ENCODE measurements at regions not wholly inside any gene's neighbourhood (a gene's known extent, or its start where the extent isn't known, plus 50 kb on each side); places are given as distances from the start of the nearest gene placed in this dataset.

DNA sequence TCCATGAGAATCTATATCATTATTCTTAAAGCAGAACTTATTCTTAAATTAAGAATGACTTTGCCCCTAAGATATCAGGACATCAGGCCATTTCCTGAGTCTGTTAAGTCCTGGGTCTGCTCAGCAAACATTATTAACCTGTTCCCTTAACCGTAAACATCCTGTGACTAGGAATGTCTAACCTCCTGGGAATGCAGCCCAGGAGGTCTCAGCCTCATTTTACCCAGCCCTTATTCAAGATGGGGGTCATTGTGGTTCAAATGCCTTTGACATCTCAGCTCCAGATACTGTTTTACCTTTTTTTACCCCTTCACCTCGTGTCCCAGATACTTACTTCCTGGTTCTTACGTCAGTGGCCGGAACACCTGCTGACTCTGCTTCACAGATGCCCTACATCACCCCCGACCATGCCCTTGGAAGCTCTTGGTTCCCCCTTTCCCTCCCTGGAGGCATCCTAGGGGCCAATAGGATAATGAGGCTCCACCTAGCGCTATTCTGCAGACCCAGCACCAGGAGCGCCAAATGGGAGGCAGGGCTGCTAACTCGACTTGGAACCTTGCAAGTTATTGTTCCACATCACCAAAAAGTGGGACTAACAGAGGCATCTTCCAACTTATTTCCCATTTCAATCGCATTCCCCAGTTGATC lies 182.5 kb downstream of the MED10 start:
- no peak for DNase-seq (ENCODE audit: low read depth in 3 of 3)

DNA sequence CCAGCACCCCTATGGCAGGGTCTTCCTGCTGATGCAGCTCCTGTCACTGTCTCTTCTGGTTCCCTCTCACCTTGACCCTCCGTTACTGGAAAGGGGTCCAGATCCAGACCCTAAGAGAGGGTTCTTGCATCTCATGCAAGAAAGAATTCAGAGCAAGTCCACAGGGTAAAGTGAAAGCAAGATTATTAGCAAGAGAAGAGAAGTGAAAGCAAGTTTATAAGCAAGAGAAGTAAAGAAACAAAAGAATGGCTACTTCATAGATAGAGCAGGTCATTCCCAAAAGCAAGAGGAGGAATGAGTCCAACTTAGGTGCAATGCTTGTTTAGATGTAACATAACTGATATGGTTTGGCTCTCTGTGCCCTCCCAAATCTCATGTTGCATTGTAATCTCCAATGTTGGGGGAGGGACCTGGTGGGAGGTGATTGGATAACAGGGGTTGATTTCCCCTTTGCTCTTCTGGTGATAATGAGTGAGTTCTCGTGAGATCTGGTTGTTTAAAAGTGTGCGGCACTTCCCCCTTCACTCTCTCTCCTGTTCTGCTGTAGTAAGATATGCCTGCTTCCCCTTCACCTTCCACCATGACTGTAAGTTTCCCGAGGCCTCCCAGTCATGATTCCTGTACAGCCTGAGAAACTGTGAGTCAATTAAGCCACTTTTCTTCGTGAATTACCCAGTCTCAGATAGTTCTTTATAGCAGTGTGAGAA lies 183.3 kb downstream of the MED10 start:
- no peak for DNase-seq (ENCODE audit: low read depth in 3 of 3)

GRCh38 chr5:6194261-6194875 lies 184.0 kb downstream of the MED10 start:
- no peak for DNase-seq (ENCODE audit: low read depth in 3 of 3)

DNA sequence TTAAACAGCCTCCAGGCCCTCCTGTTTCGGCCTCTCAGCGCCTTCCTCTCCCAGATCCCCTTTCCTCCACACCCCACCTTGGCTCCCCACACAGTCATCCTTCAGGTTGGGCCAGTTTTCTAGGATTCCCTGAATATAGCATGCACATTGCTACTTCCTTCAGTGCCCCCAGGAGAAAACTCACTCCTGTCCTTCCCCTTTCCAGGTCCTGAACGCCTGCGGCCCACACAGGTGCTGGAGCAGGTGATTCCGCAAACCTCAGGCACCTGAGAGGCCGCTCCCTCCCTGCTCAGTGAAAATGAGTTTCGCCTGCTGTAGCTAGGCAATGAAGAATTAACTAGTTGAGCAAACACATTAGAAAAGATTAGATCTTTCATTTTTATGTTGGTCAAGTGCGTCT lies 185.0 kb downstream of the MED10 start:
- DNase-seq (ENCODE audit: low read depth in 3 of 3) = no peak

DNA sequence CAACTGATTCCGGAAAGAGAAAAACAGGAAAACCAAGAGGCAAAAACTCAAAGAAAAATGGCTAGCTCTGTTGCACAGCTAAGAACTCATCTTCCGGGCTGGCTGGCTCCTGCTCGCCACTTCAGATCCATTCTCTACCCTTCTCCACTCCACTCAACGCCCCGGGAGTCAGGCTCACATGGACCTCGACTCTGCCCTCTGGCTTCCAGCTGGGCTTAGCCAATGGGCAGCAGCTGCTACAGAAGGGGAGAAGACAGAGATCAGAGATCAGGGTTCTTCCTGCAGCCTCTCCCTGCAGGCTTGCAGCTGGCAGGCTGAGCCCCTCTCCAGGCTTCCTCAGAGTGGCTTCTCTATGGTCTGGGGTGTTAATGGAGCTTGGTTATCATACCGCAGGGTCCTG lies 187.5 kb downstream of the MED10 start:
- no peak for DNase-seq (ENCODE audit: low read depth in 3 of 3)

DNA sequence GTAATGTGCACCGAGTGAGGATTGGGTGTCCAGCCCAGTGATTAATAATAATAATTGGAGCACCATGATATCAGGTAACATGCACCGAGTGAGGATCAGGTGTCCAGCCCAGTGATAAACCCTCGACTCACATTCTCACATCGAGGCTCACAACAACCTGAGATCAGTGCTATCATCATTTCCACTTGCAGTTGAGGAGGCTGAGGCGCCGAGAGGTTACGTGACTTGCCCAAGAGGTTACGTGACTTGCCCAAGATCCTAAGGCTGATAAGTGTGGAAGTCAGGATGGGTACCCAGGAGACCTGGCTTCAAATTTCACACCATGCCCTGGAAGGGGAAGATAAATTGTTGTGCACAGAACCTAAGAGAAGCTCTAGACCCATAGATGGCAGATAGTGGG lies 189.4 kb downstream of the MED10 start:
- no peak for DNase-seq (ENCODE audit: low read depth in 3 of 3)

GRCh38 chr5:6188344-6188743 lies 190.0 kb downstream of the MED10 start:
- DNase-seq (ENCODE audit: low read depth in 3 of 3) = no peak

GRCh38 chr5:6187501-6187900 lies 190.8 kb downstream of the MED10 start:
- DNase-seq (ENCODE audit: low read depth in 3 of 3) = no peak

DNA sequence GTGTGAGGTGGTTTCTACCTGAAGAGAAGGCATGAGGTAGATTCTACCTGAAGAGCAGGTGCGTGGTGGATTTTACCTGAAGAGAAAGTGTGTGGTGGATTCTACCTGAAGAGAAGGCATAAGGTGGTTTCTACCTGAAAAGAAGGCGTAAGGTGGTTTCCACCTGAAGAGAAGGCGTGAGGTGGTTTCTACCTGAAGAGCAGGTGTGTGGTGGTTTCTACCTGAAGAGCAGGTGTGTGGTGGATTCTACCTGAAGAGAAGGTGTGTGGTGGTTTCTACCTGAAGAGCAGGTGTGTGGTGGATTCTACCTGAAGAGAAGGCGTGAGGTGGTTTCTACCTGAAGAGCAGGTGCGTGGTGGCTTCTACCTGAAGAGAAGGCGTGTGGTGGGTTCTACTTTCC lies 192.8 kb downstream of the MED10 start:
- no peak for DNase-seq (ENCODE audit: low read depth in 3 of 3)

GRCh38 chr5:6184481-6184880 lies 193.9 kb downstream of the MED10 start:
- DNase-seq (ENCODE audit: low read depth in 3 of 3) = no peak

DNA sequence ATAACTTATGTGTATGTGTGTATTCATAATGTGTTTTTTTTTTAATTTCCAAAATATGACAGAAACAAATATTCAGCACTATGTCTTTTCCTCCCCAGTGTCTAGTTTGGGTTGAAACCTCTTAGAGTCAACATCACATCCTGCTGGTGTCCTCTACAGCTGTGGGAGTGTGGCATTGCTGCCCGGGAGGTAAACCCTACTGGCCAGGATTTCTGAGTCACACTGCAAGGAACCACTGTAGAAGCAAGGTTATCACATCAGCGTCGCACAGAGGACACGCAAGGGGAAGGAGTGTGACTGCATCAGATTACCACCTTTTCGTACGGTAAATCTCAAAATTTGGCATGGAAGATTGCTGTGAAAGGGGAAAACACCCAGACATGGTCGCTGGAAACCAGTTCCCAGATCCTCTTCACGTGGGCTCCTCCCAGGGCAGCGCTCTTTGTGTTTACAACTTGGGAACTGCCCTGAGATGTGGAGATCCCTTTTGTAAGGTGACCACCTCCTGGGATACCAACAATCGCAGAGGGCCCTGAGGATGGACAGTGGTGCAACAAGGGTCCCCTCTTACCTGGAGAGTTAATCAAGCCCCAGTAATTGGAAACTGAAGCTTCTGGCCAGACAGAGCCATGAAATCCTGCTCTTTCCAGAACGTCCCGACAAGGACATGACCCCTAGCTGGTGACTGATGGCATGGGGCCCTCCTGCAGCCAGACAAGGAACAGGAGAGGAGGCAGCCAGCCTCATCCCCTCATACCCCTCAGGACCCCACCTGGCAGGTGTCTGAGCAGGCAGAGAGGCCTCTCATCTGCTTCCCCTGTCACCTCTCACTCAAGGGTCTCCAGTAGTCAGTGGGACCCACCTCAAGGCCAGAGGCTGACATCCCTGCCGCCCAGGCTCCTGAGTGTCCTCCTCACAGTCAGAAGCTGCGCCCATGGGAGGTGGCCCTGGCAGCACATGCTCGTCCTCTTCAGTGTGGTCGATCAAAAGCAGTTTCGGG lies 194.7 kb downstream of the MED10 start:
- DNase-seq (ENCODE audit: low read depth in 3 of 3) = no peak

DNA sequence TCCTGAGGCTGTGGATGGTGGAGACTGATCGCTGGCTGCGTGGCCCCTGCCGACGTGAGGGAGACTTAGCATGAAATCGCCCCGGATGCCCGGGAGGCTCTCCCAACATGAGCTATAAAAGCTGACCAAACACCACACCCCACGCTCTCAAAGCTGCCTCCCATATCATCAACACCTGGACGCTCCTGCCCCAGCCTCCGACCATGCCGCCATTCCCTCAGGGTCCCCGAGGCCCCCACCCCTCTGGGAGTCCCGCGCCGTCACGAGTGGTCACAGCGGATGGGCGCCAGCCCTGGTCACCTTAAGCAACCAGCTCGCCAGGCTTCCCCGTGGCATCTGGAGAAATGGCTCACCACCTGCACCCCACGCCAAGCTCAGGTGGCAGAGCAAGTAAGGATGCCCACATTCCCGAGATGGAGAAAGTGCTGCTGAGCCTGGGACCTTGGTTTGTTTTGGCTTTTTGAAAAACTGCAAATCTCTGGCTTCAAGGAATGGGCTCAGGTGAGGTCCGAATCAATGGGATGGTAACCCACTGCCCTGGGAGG lies 196.0 kb downstream of the MED10 start:
- DNase-seq (ENCODE audit: low read depth in 3 of 3) = no peak

- no peak for DNase-seq (ENCODE audit: low read depth in 3 of 3)
These were observed 196.5 kb downstream of the MED10 start for GRCh38 chr5:6181871-6182270.

DNA sequence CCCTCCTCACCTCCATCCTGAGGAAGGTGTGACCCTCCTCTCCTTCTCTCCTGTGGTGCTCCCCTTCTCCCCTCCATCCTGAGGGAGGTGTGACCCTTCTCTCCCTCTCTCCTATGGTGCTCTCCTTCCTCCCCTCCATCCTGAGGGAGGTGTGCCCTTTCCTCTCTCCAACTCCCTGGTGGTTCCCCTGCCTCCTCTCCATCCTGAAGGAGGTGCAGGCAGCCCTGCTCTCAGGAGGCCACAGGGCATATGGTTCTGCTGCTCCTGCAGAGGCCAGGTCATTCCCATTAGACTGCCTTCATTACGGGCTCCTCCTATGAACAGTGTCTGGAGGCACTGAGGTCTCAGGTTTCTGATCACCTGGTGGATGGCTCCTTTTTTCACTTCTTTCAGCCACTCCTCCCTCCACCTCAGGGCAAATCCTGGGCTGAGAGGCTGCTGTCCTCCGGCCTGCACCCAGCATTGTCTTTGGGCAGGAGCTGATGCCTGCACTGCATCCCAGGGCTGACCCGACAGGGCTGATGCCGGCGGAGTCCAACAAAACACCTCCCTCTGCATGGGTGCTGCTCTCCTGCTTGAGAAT lies 197.1 kb downstream of the MED10 start:
- DNase-seq (ENCODE audit: low read depth in 3 of 3) = no peak

DNA sequence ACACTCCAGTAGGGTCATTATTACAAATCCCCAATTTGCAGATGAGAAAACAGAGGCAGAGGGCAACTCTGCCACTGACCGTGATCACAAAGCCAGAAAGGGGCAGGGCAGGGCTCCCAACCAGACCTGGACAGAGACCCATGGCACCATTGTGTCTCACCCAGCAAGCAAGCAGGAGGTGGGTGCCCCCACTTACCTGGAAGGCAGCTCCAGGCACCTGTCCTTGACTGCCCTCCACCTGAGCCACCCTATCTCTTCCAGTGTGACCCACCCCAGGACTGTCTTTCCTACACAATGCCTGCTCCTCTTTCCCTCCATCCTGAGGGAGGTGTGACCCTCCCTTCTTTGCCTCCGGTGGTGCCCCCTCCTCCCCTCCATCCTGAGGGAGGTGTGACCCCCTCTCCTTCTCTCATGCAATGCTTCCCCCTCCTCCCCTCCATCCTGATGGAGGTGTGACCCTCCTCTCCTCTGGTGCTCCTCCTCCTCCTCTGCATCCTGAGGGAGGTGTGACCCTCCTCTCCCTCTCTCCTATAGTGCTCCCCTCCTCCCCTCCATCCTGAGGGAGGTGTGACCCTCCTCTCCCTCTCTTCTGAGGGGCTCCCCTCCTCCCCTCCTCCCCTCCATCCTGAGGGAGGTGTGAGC lies 198.0 kb downstream of the MED10 start:
- DNase-seq (ENCODE audit: low read depth in 3 of 3) = no peak

DNA sequence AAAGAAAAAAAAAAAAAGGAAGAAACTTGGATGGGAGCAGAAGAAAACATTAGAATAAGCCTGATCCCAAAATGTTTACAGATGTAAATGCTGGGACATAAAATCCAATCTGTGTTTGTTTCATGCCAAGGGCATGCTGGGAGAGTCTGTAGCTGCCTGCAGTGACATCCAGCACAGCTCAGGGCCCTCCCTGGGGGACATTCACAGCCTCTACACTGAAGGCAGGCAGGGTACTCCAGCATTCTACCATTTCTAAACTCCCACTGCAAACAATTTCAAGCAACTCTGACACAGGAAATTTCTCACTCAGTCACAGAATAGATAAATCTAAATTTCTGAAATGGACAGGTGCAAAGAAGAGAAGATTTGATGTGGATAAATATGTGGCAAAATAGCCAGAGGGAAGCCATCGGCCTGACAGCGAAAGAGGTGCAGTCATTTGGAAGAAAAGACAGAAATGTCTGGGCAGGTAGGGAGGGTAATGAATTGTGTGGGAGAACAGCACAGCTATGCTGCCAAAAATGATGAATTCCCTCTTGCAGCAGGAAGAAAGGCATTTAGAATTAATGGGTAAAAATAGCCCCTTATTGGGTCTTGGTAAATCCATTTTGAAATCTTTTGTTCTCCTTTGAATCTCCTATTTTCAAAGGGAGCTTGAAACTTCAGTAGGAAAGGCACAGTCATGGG lies 199.4 kb downstream of the MED10 start:
- DNase-seq (ENCODE audit: low read depth in 3 of 3) = no peak

DNA sequence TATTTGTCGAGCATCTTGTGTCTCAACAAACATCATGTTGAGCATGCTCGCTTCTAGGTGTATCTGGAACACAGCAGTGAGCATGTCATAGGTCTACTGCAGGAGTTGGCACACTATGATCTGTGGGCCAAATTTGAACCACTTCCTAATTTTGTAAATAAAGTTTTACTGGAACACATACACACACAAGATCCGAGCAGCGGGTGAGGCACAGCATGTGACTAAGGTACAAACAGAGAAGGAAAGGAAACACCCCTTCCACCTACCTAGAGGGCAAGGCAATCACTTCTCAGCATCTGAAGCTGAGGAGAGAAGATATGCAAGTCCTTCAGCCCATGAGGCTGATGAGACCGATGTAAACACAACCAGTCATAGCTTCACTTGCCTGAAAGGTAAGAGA lies 200.4 kb downstream of the MED10 start:
- DNase-seq (ENCODE audit: low read depth in 3 of 3) = no peak

DNA sequence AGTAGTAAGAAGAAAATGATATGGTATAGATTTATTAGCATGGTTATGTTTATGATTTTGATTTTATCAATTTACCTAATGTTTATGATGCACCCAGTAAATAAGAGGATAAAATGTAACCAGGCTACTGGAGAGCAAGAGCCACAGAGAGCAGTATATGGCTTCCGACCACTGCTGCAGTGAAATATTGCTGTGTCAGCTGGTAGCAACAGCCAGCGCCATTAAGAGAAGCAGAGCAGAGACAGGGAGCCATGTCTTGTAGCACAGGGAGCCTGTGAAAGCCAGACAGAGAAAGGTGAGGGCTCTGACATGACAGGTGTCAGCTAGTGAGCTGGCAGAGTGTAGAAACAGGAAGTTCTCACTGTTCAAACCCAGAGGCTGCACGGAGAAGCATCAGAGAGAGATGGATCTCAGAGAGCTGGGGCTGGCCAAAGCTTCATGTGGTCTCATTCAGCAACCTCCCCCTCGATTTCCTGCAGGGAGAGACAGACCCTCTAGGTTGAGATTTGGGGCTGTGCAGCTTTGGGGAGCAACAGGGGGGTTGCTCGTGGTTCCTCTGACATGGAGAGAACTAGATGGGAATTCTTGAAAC lies 202.1 kb downstream of the MED10 start:
- no peak for DNase-seq (ENCODE audit: low read depth in 3 of 3)

GRCh38 chr5:6175172-6175854 lies 203.0 kb downstream of the MED10 start:
- no peak for DNase-seq (ENCODE audit: low read depth in 3 of 3)

Data from stimulated activated CD4-positive, alpha-beta T cell treated with anti-CD3 and anti-CD28 coated beads, TNF-alpha, amount 100 ng/mL, for 4 hours (primary cell).